Smooth muscle cell (in vitro differentiated cells): ENCODE measurements at regions not wholly inside any gene's neighbourhood (a gene's known extent, or its start where the extent isn't known, plus 50 kb on each side); places are given as distances from the start of the nearest gene placed in this dataset.

Experiments used
- DNase-seq: peaks from one replicate; lab custom pipeline; 2025; ENCODE audit not compliant: unreplicated experiment; lab: John Stamatoyannopoulos, UW
- H2AFZ ChIP-seq: fragments of 200-600 bp; sonication (generic); 2 replicates; pipeline ENCODE4 v1.6.0; 2016; ENCODE audit warnings: antibody characterized with exemption, low read depth, mild to moderate bottlenecking
- H3F3A ChIP-seq: fragments of 200-600 bp; sonication (generic); 2 replicates; pipeline ENCODE4 v1.6.0; 2017; ENCODE audit warnings: antibody characterized with exemption, low read depth
- H3K27ac ChIP-seq: fragments of 200-600 bp; sonication (generic); 2 replicates; pipeline ENCODE4 v1.5.1; 2016; ENCODE audit warnings: low read depth, mild to moderate bottlenecking
- H3K27me3 ChIP-seq: fragments of 200-600 bp; sonication (generic); 2 replicates; pipeline ENCODE4 v1.6.1; 2016; ENCODE audit warnings: low read depth, mild to moderate bottlenecking
- H3K36me3 ChIP-seq: fragments of 200-600 bp; sonication (generic); 2 replicates; pipeline ENCODE4 v1.5.1; 2016; ENCODE audit warnings: low read depth
- H3K4me1 ChIP-seq: fragments of 200-600 bp; sonication (generic); 2 replicates; pipeline ENCODE4 v1.5.1; 2016; ENCODE audit warnings: low read depth
- H3K4me2 ChIP-seq: fragments of 200-600 bp; sonication (generic); 2 replicates; pipeline ENCODE4 v1.6.0; 2016; ENCODE audit warnings: mild to moderate bottlenecking
- H3K4me3 ChIP-seq: fragments of 200-600 bp; sonication (generic); 2 replicates; pipeline ENCODE4 v1.5.1; 2016; ENCODE audit warnings: mild to moderate bottlenecking
- H3K79me2 ChIP-seq: fragments of 200-600 bp; sonication (generic); 2 replicates; pipeline ENCODE4 v1.6.0; 2016; ENCODE audit warnings: low read depth, mild to moderate bottlenecking
- H3K9ac ChIP-seq: fragments of 200-600 bp; sonication (generic); 2 replicates; pipeline ENCODE4 v1.6.0; 2016; ENCODE audit warnings: low read depth
- H3K9me3 ChIP-seq: fragments of 200-600 bp; sonication (generic); replicated peaks from 2 replicates; pipeline ENCODE4 v1.5.1; 2016; ENCODE audit warnings: low read depth
- H4K20me1 ChIP-seq: fragments of 200-600 bp; sonication (generic); 2 replicates; pipeline ENCODE4 v1.6.0; 2016; ENCODE audit warnings: low read depth
- WGBS: methylation state at CpG from one replicate; pipeline ENCODE4 v1.1.7; 2016; ENCODE audit warnings: low lambda C conversion rate; 5-methylcytosine and 5-hydroxymethylcytosine counted together
- TF ChIP-seq, protein P1 (sequence below): fragments of 200-600 bp; sonication (generic); IDR thresholded peaks from 2 replicates; pipeline ENCODE4 v1.5.1; 2017; ENCODE audit warnings: borderline replicate concordance, mild to moderate bottlenecking, antibody characterized with exemption; ENCODE audit not compliant: insufficient read depth, poor library complexity, severe bottlenecking

- Histone ChIP-seq H3K36me3 (no peaks in the 10 kb centered on the region), H3K4me3 (no peak overlapping the region), H3K4me1 (no peaks in the 10 kb centered on the region), H3K27me3 (no peaks in the 10 kb centered on the region), H3K4me2 (no peak overlapping the region), H2AFZ (no peak overlapping the region), H3K9ac (no peak overlapping the region), H3K9me3 (no peaks in the 10 kb centered on the region), H3K79me2 (no peaks in the 10 kb centered on the region), H4K20me1 (no peaks in the 10 kb centered on the region), H3K27ac (no peak overlapping the region), H3F3A (no peaks in the 10 kb centered on the region)
- no peak for DNase-seq
- 79% methylated on average over 13 of the region's 13 CpGs for WGBS
- TF ChIP-seq, protein P1, sequence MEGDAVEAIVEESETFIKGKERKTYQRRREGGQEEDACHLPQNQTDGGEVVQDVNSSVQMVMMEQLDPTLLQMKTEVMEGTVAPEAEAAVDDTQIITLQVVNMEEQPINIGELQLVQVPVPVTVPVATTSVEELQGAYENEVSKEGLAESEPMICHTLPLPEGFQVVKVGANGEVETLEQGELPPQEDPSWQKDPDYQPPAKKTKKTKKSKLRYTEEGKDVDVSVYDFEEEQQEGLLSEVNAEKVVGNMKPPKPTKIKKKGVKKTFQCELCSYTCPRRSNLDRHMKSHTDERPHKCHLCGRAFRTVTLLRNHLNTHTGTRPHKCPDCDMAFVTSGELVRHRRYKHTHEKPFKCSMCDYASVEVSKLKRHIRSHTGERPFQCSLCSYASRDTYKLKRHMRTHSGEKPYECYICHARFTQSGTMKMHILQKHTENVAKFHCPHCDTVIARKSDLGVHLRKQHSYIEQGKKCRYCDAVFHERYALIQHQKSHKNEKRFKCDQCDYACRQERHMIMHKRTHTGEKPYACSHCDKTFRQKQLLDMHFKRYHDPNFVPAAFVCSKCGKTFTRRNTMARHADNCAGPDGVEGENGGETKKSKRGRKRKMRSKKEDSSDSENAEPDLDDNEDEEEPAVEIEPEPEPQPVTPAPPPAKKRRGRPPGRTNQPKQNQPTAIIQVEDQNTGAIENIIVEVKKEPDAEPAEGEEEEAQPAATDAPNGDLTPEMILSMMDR, result no peak
Measured at GRCh38 chr22:47355776-47356510, 593.5 kb downstream of the TBC1D22A start.

DNA sequence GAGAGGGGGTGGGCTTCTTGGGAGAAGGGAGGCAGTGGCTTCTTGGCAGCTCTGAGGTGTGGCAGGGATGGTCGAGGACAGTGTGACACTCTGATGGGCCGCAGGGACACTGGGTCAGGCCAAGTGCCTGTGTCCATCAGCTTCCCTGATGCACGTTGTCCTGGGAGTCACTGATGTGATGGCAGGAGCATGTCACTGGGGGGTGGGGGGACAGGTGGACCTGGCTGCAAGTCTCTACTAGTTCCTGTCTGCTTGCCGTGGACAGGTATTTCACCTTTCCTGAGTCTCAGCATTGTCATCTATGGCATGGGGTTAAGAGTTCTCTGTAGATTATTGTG, 592.9 kb downstream of the TBC1D22A start:
- Histone ChIP-seq H2AFZ (no peak overlapping the region), H3K27me3 (no peaks in the 10 kb centered on the region), H3K4me3 (no peak overlapping the region), H4K20me1 (no peaks in the 10 kb centered on the region), H3K79me2 (no peaks in the 10 kb centered on the region), H3K9me3 (no peaks in the 10 kb centered on the region), H3K27ac (no peak overlapping the region), H3K36me3 (no peaks in the 10 kb centered on the region), H3F3A (no peaks in the 10 kb centered on the region), H3K9ac (no peak overlapping the region), H3K4me2 (no peak overlapping the region), H3K4me1 (no peaks in the 10 kb centered on the region)
- TF ChIP-seq, protein P1, result no peak
- 84% methylated on average over 4 of the region's 4 CpGs for WGBS
- DNase-seq, result no peak

DNA sequence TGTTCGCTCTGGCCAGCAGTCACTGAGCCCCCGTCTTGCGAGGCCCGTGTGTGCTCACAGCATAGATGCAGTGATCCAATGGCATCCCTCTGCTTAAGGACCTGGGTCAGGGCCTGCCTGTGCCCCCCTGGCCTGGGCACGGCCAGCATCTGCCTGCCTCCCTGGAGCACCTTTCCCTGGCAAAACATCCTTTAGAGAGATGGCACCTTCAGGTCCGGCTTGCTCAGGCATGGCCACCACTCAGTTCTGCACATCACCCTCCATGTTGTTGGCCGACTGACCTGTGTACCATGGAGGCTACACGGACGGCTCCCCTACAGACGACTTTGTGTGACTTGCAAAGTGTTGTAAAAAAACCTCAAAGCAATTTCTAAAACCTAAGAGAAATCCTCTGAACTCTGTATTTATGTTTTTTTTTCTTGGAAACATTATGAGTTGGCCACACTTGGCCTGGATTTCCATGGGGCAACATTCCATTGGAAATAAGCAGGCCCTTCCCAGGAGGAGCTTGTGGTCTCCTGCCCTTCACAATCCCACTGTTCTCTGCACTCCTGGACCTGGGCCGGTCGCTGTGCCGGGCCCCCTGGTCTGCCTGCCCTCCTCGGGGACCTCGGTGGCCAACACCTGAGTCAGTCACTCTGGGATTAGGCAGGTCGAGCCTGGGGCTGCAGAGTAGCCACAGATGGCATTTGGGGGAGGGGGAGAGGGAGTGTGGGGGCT, 592.4 kb downstream of the TBC1D22A start:
- Histone ChIP-seq H3K9me3 (no peaks in the 10 kb centered on the region), H3K9ac (no peak overlapping the region), H3K4me2 (no peak overlapping the region), H3K27me3 (no peaks in the 10 kb centered on the region), H3K4me1 (no peaks in the 10 kb centered on the region), H4K20me1 (no peaks in the 10 kb centered on the region), H2AFZ (no peak overlapping the region), H3K36me3 (no peaks in the 10 kb centered on the region), H3K4me3 (no peak overlapping the region), H3K79me2 (no peaks in the 10 kb centered on the region), H3K27ac (no peak overlapping the region), H3F3A (no peaks in the 10 kb centered on the region)
- TF ChIP-seq, protein P1, result no peak
- DNase-seq, result no peak
- 85% methylated on average over 16 of the region's 16 CpGs for WGBS
